Gastroesophageal sphincter (tissue), 3 donors: ENCODE measurements at regions not wholly inside any gene's neighbourhood (a gene's known extent, or its start where the extent isn't known, plus 50 kb on each side); places are given as distances from the start of the nearest gene placed in this dataset.

Experiments
- CTCF ChIP-seq, 4 experiments: fragments of 200-600 bp in 2 of 4; fragments of 450-650 bp in 2 of 4; sonication (generic) in 1 of 4; IDR thresholded peaks; one replicate each; pipeline ENCODE4 v1.5.1; 2017 to 2019; ENCODE audit warnings: antibody characterized with exemption in 4 of 4, mild to moderate bottlenecking in 2 of 4, moderate library complexity in 2 of 4
- EP300 ChIP-seq: sonication (generic); formaldehyde crosslinking; IDR thresholded peaks from one replicate; pipeline ENCODE4 v1.6.1; 2017; ENCODE audit warnings: antibody characterized with exemption, mild to moderate bottlenecking
- POLR2A ChIP-seq, 2 donors: fragments of 450-650 bp; IDR thresholded peaks; one replicate each; pipeline ENCODE4 v1.6.1; 2017; ENCODE audit warnings: antibody characterized with exemption in 2 of 2, mild to moderate bottlenecking in 2 of 2, moderate library complexity in 1 of 2
- POLR2AphosphoS5 ChIP-seq: sonication (generic); formaldehyde crosslinking; IDR thresholded peaks from one replicate; pipeline ENCODE4 v1.6.1; 2017; ENCODE audit warnings: antibody characterized with exemption

DNA sequence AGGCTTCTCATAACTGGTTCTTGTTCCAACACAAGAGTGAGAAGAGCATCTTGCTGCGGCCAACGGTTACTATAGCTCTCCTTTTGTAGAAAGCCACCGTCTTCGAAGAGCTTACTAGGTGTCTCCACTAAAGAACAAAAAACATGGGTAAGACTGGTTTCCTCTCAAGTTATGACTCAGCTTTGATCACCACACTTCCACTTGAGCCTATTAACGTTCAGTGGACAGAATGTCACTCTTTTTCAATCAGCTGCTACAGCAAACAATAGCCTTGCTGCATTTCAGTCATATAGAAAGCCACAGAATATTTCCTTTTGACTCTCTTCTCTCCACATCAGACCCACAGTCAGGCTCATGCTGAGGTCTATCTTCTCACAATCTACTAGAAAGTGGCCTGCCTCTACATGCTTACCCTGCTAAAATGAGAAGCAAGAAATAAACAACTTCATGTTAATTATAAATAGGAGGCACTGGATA lies 243.5 kb upstream of the PREP start:
- TF ChIP-seq POLR2AphosphoS5 (no peak), CTCF (IDR thresholded peaks at IDR 0.05) (no peak), POLR2A (IDR thresholded peaks at IDR 0.05) (no peak), EP300 (no peak)
